Neuronal stem cell (in vitro differentiated cells): ENCODE measurements at regions not wholly inside any gene's neighbourhood (a gene's known extent, or its start where the extent isn't known, plus 50 kb on each side); places are given as distances from the start of the nearest gene placed in this dataset.
A peak's percentile ranks its signal among the peaks of the same experiment; 100 is the strongest.

Experiments used
- DNase-seq: peaks from one replicate; pipeline ENCODE4 v3.0.0-alpha.2; 2013; ENCODE audit warnings: low spot score
- H2AFZ ChIP-seq: one replicate; pipeline ENCODE4 v1.6.1; 2013; ENCODE audit warnings: mild to moderate bottlenecking, low read length, inconsistent platforms
- H2AK5ac ChIP-seq: 2 replicates; pipeline ENCODE4 v1.6.1; 2013; ENCODE audit warnings: low read depth, mild to moderate bottlenecking, inconsistent platforms, low read length, moderate library complexity, mixed read lengths
- H2BK120ac ChIP-seq: 2 replicates; pipeline ENCODE4 v1.6.1; 2013; ENCODE audit warnings: low read depth, mild to moderate bottlenecking, inconsistent platforms, low read length, moderate library complexity, mixed read lengths
- H2BK12ac ChIP-seq: one replicate; pipeline ENCODE4 v1.6.1; 2013; ENCODE audit warnings: low read length, inconsistent platforms
- H2BK15ac ChIP-seq: 2 replicates; pipeline ENCODE4 v1.6.1; 2013; ENCODE audit warnings: mild to moderate bottlenecking, low read length, inconsistent platforms, mixed read lengths
- H2BK5ac ChIP-seq: one replicate; pipeline ENCODE4 v1.6.1; 2013; ENCODE audit warnings: inconsistent platforms, mild to moderate bottlenecking, low read length, moderate library complexity
- H3K14ac ChIP-seq: one replicate; pipeline ENCODE4 v1.6.1; 2013; ENCODE audit warnings: low read length, inconsistent platforms
- H3K18ac ChIP-seq: 2 replicates; pipeline ENCODE4 v1.6.1; 2013; ENCODE audit warnings: low read length, inconsistent platforms
- H3K23ac ChIP-seq: 2 replicates; pipeline ENCODE4 v1.6.1; 2013; ENCODE audit warnings: low read depth, mild to moderate bottlenecking, mixed read lengths, low read length, inconsistent platforms; ENCODE audit not compliant: poor library complexity
- H3K27ac ChIP-seq: replicated peaks from 3 replicates; pipeline ENCODE4 v1.5.1; 2013; ENCODE audit warnings: low read length, inconsistent platforms
- H3K27me3 ChIP-seq, 3 experiments: 2 replicates each; pipeline ENCODE4 v1.6.1; 2013; ENCODE audit warnings: low read length in 3 of 3, mild to moderate bottlenecking in 2 of 3, inconsistent platforms in 1 of 3, low read depth in 1 of 3, mixed read lengths in 1 of 3, moderate library complexity in 1 of 3; ENCODE audit not compliant: control insufficient read depth in 3 of 3, insufficient read depth in 3 of 3
- H3K36me3 ChIP-seq, 2 donors: replicated peaks in 1 of 2; 2 replicates each; pipeline ENCODE4 v1.6.1; 2013; ENCODE audit warnings: low read length in 2 of 2; ENCODE audit not compliant: control insufficient read depth in 2 of 2, insufficient read depth in 2 of 2
- H3K4ac ChIP-seq: 2 replicates; pipeline ENCODE4 v1.6.1; 2013; ENCODE audit warnings: inconsistent platforms, mild to moderate bottlenecking, low read length, moderate library complexity
- H3K4me1 ChIP-seq, 2 donors: 1 replicate in 1 of 2; 2 replicates in 1 of 2; pipeline ENCODE4 v1.6.1; 2013; ENCODE audit warnings: low read length in 2 of 2, low read depth in 1 of 2; ENCODE audit not compliant: control insufficient read depth in 2 of 2, insufficient read depth in 1 of 2
- H3K4me2 ChIP-seq: one replicate; pipeline ENCODE4 v1.6.1; 2013; ENCODE audit warnings: mild to moderate bottlenecking, low read length, inconsistent platforms; ENCODE audit not compliant: insufficient read depth, poor library complexity, severe bottlenecking
- H3K4me3 ChIP-seq, 2 donors: 2 replicates each; pipeline ENCODE4 v1.5.1; 2013; ENCODE audit warnings: low read length in 2 of 2, mild to moderate bottlenecking in 2 of 2, inconsistent platforms in 1 of 2, moderate library complexity in 1 of 2
- H3K79me1 ChIP-seq: one replicate; pipeline ENCODE4 v1.6.1; 2013; ENCODE audit warnings: low read depth, mild to moderate bottlenecking, inconsistent platforms, low read length, moderate library complexity
- H3K9ac ChIP-seq: one replicate; pipeline ENCODE4 v1.6.1; 2013; ENCODE audit warnings: mild to moderate bottlenecking, low read depth, low read length, inconsistent platforms; ENCODE audit not compliant: poor library complexity
- H3K9me3 ChIP-seq, 2 donors: replicated peaks in 1 of 2; 2 replicates each; pipeline versions ENCODE3 to v1.6.1; 2013; ENCODE audit warnings: low read length in 2 of 2, mild to moderate bottlenecking in 2 of 2, inconsistent platforms in 1 of 2, low read depth in 1 of 2, mixed read lengths in 1 of 2, moderate library complexity in 1 of 2; ENCODE audit not compliant: control insufficient read depth in 2 of 2, insufficient read depth in 1 of 2
- H4K8ac ChIP-seq: one replicate; pipeline ENCODE4 v1.6.1; 2013; ENCODE audit warnings: low read depth, mild to moderate bottlenecking, inconsistent platforms, low read length, moderate library complexity
- H4K91ac ChIP-seq: one replicate; pipeline ENCODE4 v1.6.1; 2013; ENCODE audit warnings: low read length, low read depth, mild to moderate bottlenecking, inconsistent platforms; ENCODE audit not compliant: poor library complexity
- WGBS, 2 donors: extraction: QIAGEN DNeasy Blood & Tissue Kit; methylation state at CpG; one replicate each; pipeline ENCODE4 v1.1.7; 2013; ENCODE audit warnings: missing lambda C conversion rate in 2 of 2, mixed read lengths in 1 of 2; ENCODE audit not compliant: insufficient read length in 2 of 2, insufficient replicate concordance in 1 of 2; ENCODE audit errors: extremely low coverage in 2 of 2; 5-methylcytosine and 5-hydroxymethylcytosine counted together

DNA sequence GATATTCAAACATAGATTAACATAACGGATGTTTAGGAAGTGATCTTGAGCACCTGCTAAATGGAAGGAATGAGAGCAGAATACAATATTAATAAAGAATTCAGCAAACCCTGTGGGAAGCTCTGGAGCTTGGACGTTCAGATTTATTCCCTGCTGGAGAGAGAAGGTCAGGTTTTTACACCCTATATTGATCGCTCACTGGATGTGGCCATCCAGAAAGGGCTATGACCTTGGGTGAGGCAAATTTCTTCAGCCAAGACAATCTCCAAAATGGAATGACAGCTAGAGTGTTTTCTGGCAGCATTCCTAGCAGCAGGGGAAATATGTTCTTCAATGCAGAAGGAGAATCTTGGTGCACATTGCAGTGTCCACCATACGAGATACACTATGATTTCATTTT lies 288.3 kb downstream of the IRS1 start:
- Histone ChIP-seq H3K9me3 (no peaks in the 10 kb centered on the region), H2BK120ac (no peak overlapping the region), H3K18ac (no peak overlapping the region), H3K79me1 (no peaks in the 10 kb centered on the region), H3K4me2 (no peak overlapping the region), H3K4ac (no peak overlapping the region), H3K4me1 (peaks cover 0 to 4% of the 10 kb centered on the region in 2 donors), H4K91ac (no peak overlapping the region), H2AFZ (peak overlapping the region; percentile 2), H4K8ac (no peak overlapping the region), H2AK5ac (no peak overlapping the region), H3K4me3 (no peak overlapping the region), H3K36me3 (no peaks in the 10 kb centered on the region), H3K27me3 (no peaks in the 10 kb centered on the region), H3K9ac (no peak overlapping the region), H2BK5ac (no peak overlapping the region), H3K14ac (no peak overlapping the region), H3K27ac (no peak overlapping the region), H2BK15ac (no peak overlapping the region), H3K23ac (no peak overlapping the region), H2BK12ac (no peak overlapping the region)
- DNase-seq, result no peak
- no CpG with 5 or more reads among the region's 4 CpGs for WGBS, 2 donors

DNA sequence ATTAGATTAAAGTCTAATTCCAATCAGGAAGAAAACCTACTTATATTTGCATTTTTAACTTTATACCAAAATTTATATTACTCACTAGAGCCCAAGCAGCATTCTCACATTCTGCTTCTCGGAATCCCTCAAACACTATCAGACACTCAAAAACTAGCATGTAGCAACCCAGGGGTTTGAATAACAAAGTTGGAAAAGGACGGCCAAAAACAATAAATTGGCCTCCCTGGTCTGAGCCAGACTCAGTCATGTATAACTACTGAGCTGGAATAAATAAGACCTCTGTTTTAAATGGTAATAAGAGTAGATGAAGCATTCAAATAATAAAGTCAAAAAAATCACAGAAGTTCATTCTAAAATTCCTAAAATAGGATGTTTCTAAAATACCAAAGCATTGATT lies 290.9 kb downstream of the IRS1 start:
- H3K9ac ChIP-seq, result no peak overlapping the region
- no peaks in the 10 kb centered on the region for H3K36me3 ChIP-seq
- H3K79me1 ChIP-seq, result no peaks in the 10 kb centered on the region
- no peak overlapping the region for H3K4ac ChIP-seq
- no peak overlapping the region for H2AK5ac ChIP-seq
- no peak overlapping the region for H2BK15ac ChIP-seq
- no peak overlapping the region for H3K18ac ChIP-seq
- H3K4me1 ChIP-seq, result no peaks in the 10 kb centered on the region
- no peaks in the 10 kb centered on the region for H3K27me3 ChIP-seq
- peaks cover 0 to 2% of the 10 kb centered on the region in 2 donors for H3K9me3 ChIP-seq
- H3K23ac ChIP-seq, result no peak overlapping the region
- H4K8ac ChIP-seq, result no peak overlapping the region
- no peak overlapping the region for H4K91ac ChIP-seq
- H2BK5ac ChIP-seq, result no peak overlapping the region
- WGBS, 2 donors, result no CpG with 5 or more reads among the region's 2 CpGs
- H3K14ac ChIP-seq, result no peak overlapping the region
- no peak overlapping the region for H2BK12ac ChIP-seq
- no peak overlapping the region for H2BK120ac ChIP-seq
- no peak overlapping the region for H3K4me3 ChIP-seq
- DNase-seq, result no peak
- no peak overlapping the region for H3K4me2 ChIP-seq
- no peak overlapping the region for H3K27ac ChIP-seq
- no peak overlapping the region for H2AFZ ChIP-seq

DNA sequence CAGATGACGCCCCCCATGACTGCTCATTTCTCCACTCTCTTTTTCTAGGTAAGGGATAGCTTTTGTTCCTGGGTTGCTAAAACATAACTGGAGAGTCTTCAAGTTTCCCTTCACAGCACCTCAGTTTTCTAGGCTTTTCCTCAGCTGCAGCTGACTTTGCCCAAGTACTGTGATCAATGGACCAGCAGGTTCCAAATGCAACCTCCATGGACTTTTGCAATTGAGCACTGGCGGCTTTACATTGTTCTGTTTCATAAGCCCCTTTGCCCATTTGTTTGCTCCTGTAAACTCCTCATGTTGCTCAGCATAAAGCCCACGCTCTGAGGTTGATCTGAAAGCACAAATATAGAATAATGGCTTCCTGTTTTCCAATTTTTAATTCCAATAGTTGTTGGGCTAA lies 291.6 kb downstream of the IRS1 start:
- H3K9me3 ChIP-seq, result peaks cover 0 to 4% of the 10 kb centered on the region in 2 donors
- no peak overlapping the region for H4K91ac ChIP-seq

DNA sequence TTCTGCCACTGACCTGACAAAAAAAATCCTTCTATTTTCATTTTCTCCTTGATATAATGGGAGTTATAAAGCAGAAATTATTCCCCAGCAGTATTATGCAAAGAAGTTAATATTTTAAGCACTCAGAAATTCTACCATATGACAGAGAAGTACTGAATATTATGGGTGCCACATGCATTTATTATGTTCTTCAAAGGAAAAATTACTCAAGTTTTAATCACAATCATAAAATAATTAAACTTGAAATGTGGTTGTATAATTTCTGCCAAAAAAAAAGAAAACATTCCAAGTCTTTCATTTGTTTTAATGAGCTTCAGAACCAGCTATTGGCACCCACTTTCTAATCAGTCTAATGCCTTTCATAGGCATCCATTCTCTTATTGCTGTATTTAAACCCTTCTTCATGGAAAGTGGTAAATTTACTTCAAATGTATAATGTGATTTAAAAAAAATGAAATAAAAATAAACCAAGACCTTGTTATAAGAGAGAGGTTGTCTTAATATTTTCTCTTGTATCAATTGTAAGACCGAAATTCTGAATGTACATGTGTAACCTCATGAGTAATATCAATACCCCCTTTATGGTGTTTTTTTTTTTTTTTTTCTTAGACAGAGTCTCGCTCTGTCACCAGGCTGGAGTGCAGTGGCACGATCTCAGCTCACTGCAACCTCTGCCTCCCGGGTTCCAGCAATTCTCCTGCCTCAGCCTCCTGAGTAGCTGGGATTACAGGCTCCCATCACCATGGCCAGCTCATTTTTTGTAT lies 302.3 kb downstream of the IRS1 start:
- no peaks in the 10 kb centered on the region for H3K27me3 ChIP-seq
- no peak overlapping the region for H4K8ac ChIP-seq
- no peak overlapping the region for H3K27ac ChIP-seq
- no peak overlapping the region for H2BK120ac ChIP-seq
- DNase-seq, result no peak
- peak overlapping the region; percentile 84 for H2BK12ac ChIP-seq
- H3K4me3 ChIP-seq, result no peak overlapping the region
- no peak overlapping the region for H3K4me2 ChIP-seq
- no peak overlapping the region for H4K91ac ChIP-seq
- no peak overlapping the region for H3K18ac ChIP-seq
- no peak overlapping the region for H2AK5ac ChIP-seq
- WGBS, 2 donors, result no CpG with 5 or more reads among the region's 4 CpGs
- H2BK15ac ChIP-seq, result no peak overlapping the region
- no peaks in the 10 kb centered on the region for H3K79me1 ChIP-seq
- no peak overlapping the region for H2AFZ ChIP-seq
- peaks cover 0 to 5% of the 10 kb centered on the region in 2 donors for H3K9me3 ChIP-seq
- H2BK5ac ChIP-seq, result no peak overlapping the region
- peaks cover 7 to 11% of the 10 kb centered on the region in 2 donors for H3K4me1 ChIP-seq
- H3K4ac ChIP-seq, result no peak overlapping the region
- H3K36me3 ChIP-seq, result no peaks in the 10 kb centered on the region
- H3K14ac ChIP-seq, result no peak overlapping the region
- H3K9ac ChIP-seq, result no peak overlapping the region
- no peak overlapping the region for H3K23ac ChIP-seq

More for the DNA sequence above, 291.6 kb downstream of the IRS1 start:
- H3K18ac ChIP-seq, result no peak overlapping the region
- no peaks in the 10 kb centered on the region for H3K36me3 ChIP-seq
- no peaks in the 10 kb centered on the region for H3K4me1 ChIP-seq
- no peak overlapping the region for H2AFZ ChIP-seq
- H3K27me3 ChIP-seq, result no peaks in the 10 kb centered on the region
- no peak overlapping the region for H3K4me3 ChIP-seq
- no peak overlapping the region for H3K9ac ChIP-seq
- no peak overlapping the region for H2AK5ac ChIP-seq
- no peaks in the 10 kb centered on the region for H3K79me1 ChIP-seq
- H3K23ac ChIP-seq, result no peak overlapping the region
- no peak overlapping the region for H3K4me2 ChIP-seq
- no peak overlapping the region for H2BK120ac ChIP-seq
- no CpG with 5 or more reads among the region's 3 CpGs for WGBS, 2 donors
- H2BK15ac ChIP-seq, result no peak overlapping the region
- no peak for DNase-seq
- H2BK12ac ChIP-seq, result no peak overlapping the region
- H3K14ac ChIP-seq, result no peak overlapping the region
- no peak overlapping the region for H3K4ac ChIP-seq
- H2BK5ac ChIP-seq, result no peak overlapping the region
- H3K27ac ChIP-seq, result no peak overlapping the region
- no peak overlapping the region for H4K8ac ChIP-seq
